ENCODE measurements at regions not wholly inside any gene's neighbourhood (a gene's known extent, or its start where the extent isn't known, plus 50 kb on each side); places are given as distances from the start of the nearest gene placed in this dataset.

DNA sequence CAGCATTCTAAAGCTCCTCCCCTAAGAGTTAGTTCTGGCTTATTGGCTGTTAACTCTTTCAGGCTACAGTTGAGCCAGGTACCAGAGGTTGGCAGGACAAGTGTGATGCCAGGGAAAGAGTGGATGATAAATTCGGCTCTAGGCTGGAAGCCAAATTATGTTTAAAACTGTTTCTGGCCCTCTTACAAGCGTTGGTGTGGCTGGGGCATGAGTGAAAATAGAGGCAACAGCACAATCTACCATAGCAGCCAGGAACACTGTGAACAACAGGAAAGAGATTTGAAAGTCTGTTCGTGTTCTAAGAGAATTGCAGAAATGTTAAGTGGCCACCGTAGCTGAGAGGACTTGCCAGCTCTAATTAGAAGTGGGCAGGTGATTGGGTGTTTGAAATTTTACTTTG is 84.2 kb downstream of the CDC7 start:
- TF ChIP-seq, protein P1, sequence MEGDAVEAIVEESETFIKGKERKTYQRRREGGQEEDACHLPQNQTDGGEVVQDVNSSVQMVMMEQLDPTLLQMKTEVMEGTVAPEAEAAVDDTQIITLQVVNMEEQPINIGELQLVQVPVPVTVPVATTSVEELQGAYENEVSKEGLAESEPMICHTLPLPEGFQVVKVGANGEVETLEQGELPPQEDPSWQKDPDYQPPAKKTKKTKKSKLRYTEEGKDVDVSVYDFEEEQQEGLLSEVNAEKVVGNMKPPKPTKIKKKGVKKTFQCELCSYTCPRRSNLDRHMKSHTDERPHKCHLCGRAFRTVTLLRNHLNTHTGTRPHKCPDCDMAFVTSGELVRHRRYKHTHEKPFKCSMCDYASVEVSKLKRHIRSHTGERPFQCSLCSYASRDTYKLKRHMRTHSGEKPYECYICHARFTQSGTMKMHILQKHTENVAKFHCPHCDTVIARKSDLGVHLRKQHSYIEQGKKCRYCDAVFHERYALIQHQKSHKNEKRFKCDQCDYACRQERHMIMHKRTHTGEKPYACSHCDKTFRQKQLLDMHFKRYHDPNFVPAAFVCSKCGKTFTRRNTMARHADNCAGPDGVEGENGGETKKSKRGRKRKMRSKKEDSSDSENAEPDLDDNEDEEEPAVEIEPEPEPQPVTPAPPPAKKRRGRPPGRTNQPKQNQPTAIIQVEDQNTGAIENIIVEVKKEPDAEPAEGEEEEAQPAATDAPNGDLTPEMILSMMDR (conservative IDR thresholded peaks at IDR 0.05; ENCODE audit: low read depth in 2 of 2), result no peak
- no peak for TF ChIP-seq EZH2 (IDR thresholded peaks at IDR 0.05; ENCODE audit: low read depth, unreplicated experiment)

Measured in GM23338 (cell line).